ENCODE measurements at regions not wholly inside any gene's neighbourhood (a gene's known extent, or its start where the extent isn't known, plus 50 kb on each side); places are given as distances from the start of the nearest gene placed in this dataset.

GRCh38 chr11:103623933-103624332 lies 412.5 kb upstream of the DDI1 start:
- H3K9me3 ChIP-seq (ENCODE audit: low read length): no peaks in the 10 kb centered on the region
- H3K36me3 ChIP-seq (ENCODE audit: insufficient read depth, low read length): no peaks in the 10 kb centered on the region
- H2AFZ ChIP-seq (ENCODE audit: low read depth, low read length): no peak overlapping the region
- no peaks in the 10 kb centered on the region for H4K20me1 ChIP-seq (ENCODE audit: insufficient read depth)
- no peaks in the 10 kb centered on the region for H3K79me2 ChIP-seq (replicated peaks; ENCODE audit: insufficient read depth, low read length)
- no peak overlapping the region for H3K27ac ChIP-seq (ENCODE audit: low read length)
- no peaks in the 10 kb centered on the region for H3K27me3 ChIP-seq (ENCODE audit: insufficient read depth, low read depth, low read length)
- no peak for TF ChIP-seq TAF1 (IDR thresholded peaks at IDR 0.05; ENCODE audit: low read depth)
- TF ChIP-seq CTCF (IDR thresholded peaks at IDR 0.05; ENCODE audit: poor library complexity, severe bottlenecking): no peak
- TF ChIP-seq SMC3 (conservative IDR thresholded peaks at IDR 0.05; ENCODE audit: poor library complexity): no peak
- no peak for TF ChIP-seq REST (IDR thresholded peaks at IDR 0.05; ENCODE audit: borderline replicate concordance)
- TF ChIP-seq RAD21 (conservative IDR thresholded peaks at IDR 0.05): no peak
- TF ChIP-seq MXI1 (conservative IDR thresholded peaks at IDR 0.05; ENCODE audit: poor library complexity, severe bottlenecking): no peak
- no peak for TF ChIP-seq EZH2 (IDR thresholded peaks at IDR 0.05; ENCODE audit: borderline replicate concordance, insufficient read depth, low read length, poor library complexity, severe bottlenecking)
- TF ChIP-seq POLR2AphosphoS5 (IDR thresholded peaks at IDR 0.05): no peak
- TF ChIP-seq EP300 (conservative IDR thresholded peaks at IDR 0.05; ENCODE audit: poor library complexity, severe bottlenecking): no peak
- no peak overlapping the region for H3K4me3 ChIP-seq (ENCODE audit: low read length)
- no peaks in the 10 kb centered on the region for H3F3A ChIP-seq (ENCODE audit: insufficient read depth, low read length, poor library complexity, severe bottlenecking)
- H3K4me2 ChIP-seq (ENCODE audit: low read length): no peak overlapping the region
- H3K9ac ChIP-seq (ENCODE audit: low read length): no peak overlapping the region
- H3K9me2 ChIP-seq (ENCODE audit: insufficient read depth, low read length): no peaks in the 10 kb centered on the region

DNA sequence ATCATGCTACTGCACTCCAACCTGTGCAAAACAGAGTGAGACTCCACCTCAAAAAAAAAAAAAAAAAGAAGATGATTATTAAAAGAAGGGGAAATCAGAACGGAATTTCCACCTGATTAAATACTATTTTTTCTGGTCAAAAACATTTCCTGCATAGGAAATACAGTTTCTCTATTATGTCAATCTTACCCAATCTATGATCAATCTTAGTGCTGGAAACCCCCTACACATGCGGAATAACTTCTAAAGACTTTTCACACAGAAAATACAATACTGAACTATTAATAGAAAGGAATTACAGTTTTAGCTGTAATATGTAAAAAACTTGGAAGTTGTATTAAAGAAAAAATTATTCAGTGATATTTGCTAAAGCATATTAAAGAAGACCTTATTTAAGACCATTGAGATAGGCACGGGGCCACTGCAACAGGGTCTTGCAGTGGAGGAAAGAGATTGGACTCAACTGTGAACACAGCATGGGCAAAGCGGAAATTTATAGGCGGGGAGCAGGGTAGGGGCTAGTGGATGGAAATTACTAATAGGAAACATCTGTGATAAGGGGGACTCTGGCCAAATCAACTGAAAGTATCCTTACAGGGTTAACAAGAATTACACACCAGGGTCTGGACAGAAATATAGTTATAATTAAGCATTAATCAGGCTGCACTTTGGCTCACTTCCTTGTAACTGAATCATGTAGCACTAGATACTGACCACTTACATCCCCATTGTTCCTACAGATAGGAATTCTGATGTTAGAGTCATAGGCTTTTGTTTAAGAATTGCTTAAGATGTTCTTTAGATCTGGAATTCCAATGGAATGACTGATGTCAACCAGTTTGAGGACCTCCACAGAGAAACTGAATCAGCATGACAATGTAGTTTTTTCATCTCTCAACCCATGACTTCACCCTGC lies 411.5 kb upstream of the DDI1 start:
- Histone ChIP-seq H3K9me2 (ENCODE audit: insufficient read depth, low read length) (no peaks in the 10 kb centered on the region), H2AFZ (ENCODE audit: low read depth, low read length) (no peak overlapping the region), H3K79me2 (replicated peaks; ENCODE audit: insufficient read depth, low read length) (no peaks in the 10 kb centered on the region), H3K4me2 (ENCODE audit: low read length) (no peak overlapping the region), H3K36me3 (ENCODE audit: insufficient read depth, low read length) (no peaks in the 10 kb centered on the region), H3K27me3 (ENCODE audit: insufficient read depth, low read depth, low read length) (no peaks in the 10 kb centered on the region), H4K20me1 (ENCODE audit: insufficient read depth) (no peaks in the 10 kb centered on the region), H3K4me3 (ENCODE audit: low read length) (no peak overlapping the region), H3K9ac (ENCODE audit: low read length) (no peak overlapping the region), H3F3A (ENCODE audit: insufficient read depth, low read length, poor library complexity, severe bottlenecking) (no peaks in the 10 kb centered on the region), H3K9me3 (ENCODE audit: low read length) (no peaks in the 10 kb centered on the region), H3K27ac (ENCODE audit: low read length) (no peak overlapping the region)
- no peak for TF ChIP-seq CTCF (IDR thresholded peaks at IDR 0.05; ENCODE audit: poor library complexity, severe bottlenecking)
- TF ChIP-seq REST (IDR thresholded peaks at IDR 0.05; ENCODE audit: borderline replicate concordance): no peak
- TF ChIP-seq EP300 (conservative IDR thresholded peaks at IDR 0.05; ENCODE audit: poor library complexity, severe bottlenecking): no peak
- no peak for TF ChIP-seq TAF1 (IDR thresholded peaks at IDR 0.05; ENCODE audit: low read depth)
- no peak for TF ChIP-seq EZH2 (IDR thresholded peaks at IDR 0.05; ENCODE audit: borderline replicate concordance, insufficient read depth, low read length, poor library complexity, severe bottlenecking)
- no peak for TF ChIP-seq SMC3 (conservative IDR thresholded peaks at IDR 0.05; ENCODE audit: poor library complexity)
